K562 (cell line): ENCODE measurements at regions not wholly inside any gene's neighbourhood (a gene's known extent, or its start where the extent isn't known, plus 50 kb on each side); places are given as distances from the start of the nearest gene placed in this dataset.

Experiments
- ATAC-seq: fragments of 200-7000 bp; cut with Tn5 transposase; 3 replicates; pipeline ENCODE4 v1.9.1; 2020; ENCODE audit warnings: moderate library complexity
- BruUV-seq: library from RNA; stranded (reverse); fragments of 400-500 nt; replicated peaks from 2 replicates; lab custom pipeline; 2021; lab: Mats Ljungman, UMichigan
- CTCF ChIA-PET: fragments of 300-600 bp; formaldehyde crosslinking; extraction: SDS; loops from one replicate; lab custom pipeline; 2021; ENCODE audit warnings: low intra/inter-chr PET ratio; lab: Yijun Ruan, JAX
- POLR2A ChIA-PET: fragments of 300-600, 350-650 bp; sonication (Branson Sonifier 250); formaldehyde crosslinking; extraction: SDS; loops from one replicate; lab custom pipeline; 2021; ENCODE audit warnings: antibody characterized with exemption, inconsistent platforms; lab: Yijun Ruan, JAX
- DNase-seq, 4 experiments: peaks; one replicate each; pipeline versions ENCODE4 v3.0.0 to v3.0.0-alpha.2; 2011 to 2018; ENCODE audit warnings: low spot score in 3 of 4, mixed read lengths in 3 of 4; ENCODE audit errors: extremely low read depth in 1 of 4
- FAIRE-seq: peaks from 2 replicates; lab custom pipeline; 2011; peaks lifted over from hg19 to GRCh38; lab: Jason Lieb, UNC
- H2AFZ ChIP-seq: 2 replicates; pipeline ENCODE4 v1.6.0; 2011; ENCODE audit warnings: low read depth, low read length, control low read depth, inconsistent platforms
- H3K27ac ChIP-seq: fragments of 200-600 bp; 3 replicates; pipeline ENCODE4 v1.8.0; 2011; ENCODE audit warnings: low read depth, mild to moderate bottlenecking, control low read depth, inconsistent platforms, low read length, moderate library complexity, mixed read lengths; ENCODE audit errors: extremely low read depth
- H3K27me3 ChIP-seq, 2 experiments: fragments of 300-600 bp in 1 of 2; 2 replicates in 1 of 2; 3 replicates in 1 of 2; pipeline versions ENCODE4 v1.6.0 to v1.8.0; 2011; ENCODE audit warnings: inconsistent platforms in 2 of 2, low read length in 2 of 2, mild to moderate bottlenecking in 1 of 2, mixed read lengths in 1 of 2, moderate library complexity in 1 of 2; ENCODE audit not compliant: control insufficient read depth in 2 of 2, insufficient read depth in 2 of 2
- H3K36me3 ChIP-seq: fragments of 300-600 bp; 3 replicates; pipeline ENCODE4 v1.8.0; 2011; ENCODE audit warnings: mild to moderate bottlenecking, low read length, inconsistent platforms; ENCODE audit not compliant: control insufficient read depth, insufficient read depth
- H3K4me1 ChIP-seq, 2 experiments: fragments of 200-600 bp in 1 of 2; replicated peaks in 1 of 2; 2 replicates in 1 of 2; 3 replicates in 1 of 2; pipeline versions ENCODE4 v1.5.1 to v1.8.0; 2011; ENCODE audit warnings: inconsistent platforms in 2 of 2, low read length in 2 of 2, mild to moderate bottlenecking in 1 of 2, mixed read lengths in 1 of 2, moderate library complexity in 1 of 2; ENCODE audit not compliant: control insufficient read depth in 2 of 2, insufficient read depth in 2 of 2
- H3K4me2 ChIP-seq: 2 replicates; pipeline ENCODE4 v1.6.1; 2011; ENCODE audit warnings: low read length, control low read depth, inconsistent platforms, mixed read lengths; ENCODE audit not compliant: insufficient read depth
- H3K4me3 ChIP-seq: fragments of 200-600 bp; sonication (generic), shearing (Covaris generic); 2 replicates; pipeline ENCODE4 v1.5.1; 2016; ENCODE audit warnings: control low read depth, inconsistent platforms
- H3K79me2 ChIP-seq: fragments of 200-600 bp; 3 replicates; pipeline ENCODE4 v1.8.0; 2011; ENCODE audit warnings: low read length, inconsistent platforms; ENCODE audit not compliant: control insufficient read depth, insufficient read depth
- H3K9ac ChIP-seq, 2 experiments: 2 replicates each; pipeline versions ENCODE4 v1.6.0 to v1.6.1; 2011; ENCODE audit warnings: low read depth in 2 of 2, low read length in 2 of 2, control low read depth in 1 of 2, inconsistent platforms in 1 of 2, mild to moderate bottlenecking in 1 of 2, mixed read lengths in 1 of 2; ENCODE audit not compliant: insufficient read depth in 1 of 2
- H3K9me1 ChIP-seq: one replicate; pipeline ENCODE4 v1.6.0; 2011; ENCODE audit warnings: inconsistent platforms, mild to moderate bottlenecking, low read length, moderate library complexity; ENCODE audit not compliant: control insufficient read depth, insufficient read depth
- H3K9me3 ChIP-seq: replicated peaks from 2 replicates; pipeline ENCODE4 v1.5.1; 2011; ENCODE audit warnings: low read depth, low read length, inconsistent platforms; ENCODE audit not compliant: control insufficient read depth, insufficient read depth
- H4K20me1 ChIP-seq: replicated peaks from 2 replicates; pipeline ENCODE4 v1.6.1; 2011; ENCODE audit warnings: low read length, inconsistent platforms, mixed read lengths; ENCODE audit not compliant: control insufficient read depth, insufficient read depth
- ASH1L ChIP-seq: fragments of 450-650 bp; IDR thresholded peaks from 2 replicates; pipeline ENCODE4 v1.6.1; 2018; ENCODE audit warnings: borderline replicate concordance, mild to moderate bottlenecking, low read depth; ENCODE audit not compliant: partially characterized antibody
- CHD4 ChIP-seq: fragments of 200-600 bp; sonication (generic); IDR thresholded peaks from 3 replicates; pipeline ENCODE4 v1.6.1; 2012; ENCODE audit warnings: low read depth, mild to moderate bottlenecking, mixed read lengths, low read length, inconsistent platforms; ENCODE audit not compliant: insufficient read depth, insufficient replicate concordance, poor library complexity, severe bottlenecking
- HDAC1 ChIP-seq, 2 experiments: fragments of 450-650 bp; IDR thresholded peaks; 2 replicates each; pipeline ENCODE4 v1.6.1; 2016 to 2017; ENCODE audit warnings: inconsistent platforms in 1 of 2, mild to moderate bottlenecking in 1 of 2, moderate library complexity in 1 of 2
- SMARCA5 ChIP-seq: fragments of 450-650 bp; IDR thresholded peaks from 2 replicates; pipeline ENCODE4 v1.6.1; 2016
- WGBS: fragments of 100-300 bp; shearing (Covaris generic); methylation state at CpG from one replicate; pipeline ENCODE4 v1.1.6; 2016; ENCODE audit warnings: low coverage, mixed read lengths; ENCODE audit not compliant: insufficient coverage; ENCODE audit errors: missing lambda C conversion rate; 5-methylcytosine and 5-hydroxymethylcytosine counted together
- in situ Hi-C: fragments of 300-500 bp; cut with MboI; formaldehyde crosslinking; loops from 4 replicates; pipeline ENCODE4 v1.15.0; 2018; ENCODE audit warnings: inconsistent platforms, mixed read lengths
- intact Hi-C: fragments of 100-400 bp; cut with micrococcal nuclease; formaldehyde crosslinking; loops from 2 replicates; pipeline ENCODE4 v1.14.2; 2022

- Histone ChIP-seq H3K27ac (no peak overlapping the region), H3K36me3 (no peaks in the 10 kb centered on the region), H3K9ac (no peak overlapping the region), H3K27me3 (peaks cover 0 to 10% of the 10 kb centered on the region in 2 experiments; a peak in 1 of 5 replicates), H3K4me3 (no peak overlapping the region), H3K4me2 (no peak overlapping the region), H3K9me1 (no peaks in the 10 kb centered on the region), H3K79me2 (no peaks in the 10 kb centered on the region), H2AFZ (no peak overlapping the region), H3K4me1 (no peaks in the 10 kb centered on the region), H4K20me1 (no peaks in the 10 kb centered on the region), H3K9me3 (no peaks in the 10 kb centered on the region)
- in situ Hi-C loops (no loop called here), intact Hi-C loops (no loop called here)
- DNase-seq: no peak
- CTCF ChIA-PET: no interaction called here
- no peak for FAIRE-seq
- no peak for ATAC-seq
- POLR2A ChIA-PET: no interaction called here
- TF ChIP-seq SMARCA5 (no peak), CHD4 (no peak), HDAC1 (IDR thresholded peaks at IDR 0.05) (no peak), ASH1L (no peak)
- 1% methylated on average over 3 of the region's 3 CpGs for WGBS
- no TSS peak for BruUV-seq
Observed at GRCh38 chr18:10259901-10260300, 194.5 kb upstream of the APCDD1 start.
